Left renal pelvis (tissue), 4 donors: ENCODE measurements at regions not wholly inside any gene's neighbourhood (a gene's known extent, or its start where the extent isn't known, plus 50 kb on each side); places are given as distances from the start of the nearest gene placed in this dataset.
"Not testable (repeated sequence)": the region's sequence is repeated elsewhere in the genome, so short reads cannot be mapped to it uniquely, and the experiment has no call there.

ENCODE experiments used
- DNase-seq, 4 donors: peaks; one replicate each; pipeline ENCODE4 v3.0.0-alpha.2; 2013; ENCODE audit warnings: low read depth in 4 of 4, low spot score in 3 of 4

- DNase-seq: no peak
Observed at GRCh38 chrX:7409866-7410265, 261.9 kb upstream of the PUDP start.

GRCh38 chrX:7399373-7399772 is 251.4 kb upstream of the PUDP start:
- no peak for DNase-seq

GRCh38 chrX:7390441-7390840 is 242.5 kb upstream of the PUDP start:
- DNase-seq: no peak

GRCh38 chrX:7389576-7389975 is 241.6 kb upstream of the PUDP start:
- DNase-seq: no peak

- DNase-seq: no peak
Observed at GRCh38 chrX:7385131-7385530, 237.2 kb upstream of the PUDP start.

GRCh38 chrX:7378406-7378805 is 230.5 kb upstream of the PUDP start:
- DNase-seq: no peak

GRCh38 chrX:7372825-7373525 is 225.0 kb upstream of the PUDP start:
- DNase-seq: no peak

- DNase-seq: no peak
Observed at GRCh38 chrX:7362111-7362510, 214.2 kb upstream of the PUDP start.

GRCh38 chrX:7351926-7352325 is 204.0 kb upstream of the PUDP start:
- DNase-seq: no peak

GRCh38 chrX:7347465-7347864 is 199.5 kb upstream of the PUDP start:
- no peak for DNase-seq

- DNase-seq: no peak
Observed at GRCh38 chrX:7346021-7346420, 198.1 kb upstream of the PUDP start.

- no peak for DNase-seq
Observed at GRCh38 chrX:7343181-7343580, 195.2 kb upstream of the PUDP start.

GRCh38 chrX:7335816-7336362 is 187.9 kb upstream of the PUDP start:
- DNase-seq: not testable (repeated sequence)

GRCh38 chrX:7334253-7334935 is 186.4 kb upstream of the PUDP start:
- no peak for DNase-seq

GRCh38 chrX:7330971-7331746 is 183.2 kb upstream of the PUDP start:
- DNase-seq: no peak

- no peak for DNase-seq
Observed at GRCh38 chrX:7330556-7330955, 182.6 kb upstream of the PUDP start.

- no peak for DNase-seq
Observed at GRCh38 chrX:7318661-7319060, 170.7 kb upstream of the PUDP start.

GRCh38 chrX:7318241-7318640 is 170.3 kb upstream of the PUDP start:
- no peak for DNase-seq

- DNase-seq: no peak
Observed at GRCh38 chrX:7316887-7317286, 168.9 kb upstream of the PUDP start.

GRCh38 chrX:7316280-7316679 is 168.3 kb upstream of the PUDP start:
- DNase-seq: no peak

GRCh38 chrX:7314425-7314824 is 166.5 kb upstream of the PUDP start:
- DNase-seq: no peak
